H1 (cell line): ENCODE measurements at regions not wholly inside any gene's neighbourhood (a gene's known extent, or its start where the extent isn't known, plus 50 kb on each side); places are given as distances from the start of the nearest gene placed in this dataset.

Experiments
- CTCF ChIA-PET: fragments of 300-600 bp; sonication (Branson Sonifier 250); formaldehyde crosslinking; loops from one replicate; lab custom pipeline; 2021; ENCODE audit not compliant: partially characterized antibody; lab: Charles Lee
- POLR2A ChIA-PET: fragments of 300-600 bp; sonication (Branson Sonifier 250); formaldehyde crosslinking; loops from one replicate; lab custom pipeline; 2021; ENCODE audit warnings: inconsistent platforms; ENCODE audit not compliant: partially characterized antibody; lab: Charles Lee
- DNase-seq, 2 experiments: peaks; one replicate each; pipeline versions ENCODE4 v3.0.0 to v3.0.0-alpha.2; 2010 to 2022; ENCODE audit warnings: low spot score in 2 of 2, low read depth in 1 of 2, mixed read lengths in 1 of 2
- FAIRE-seq: peaks from 2 replicates; lab custom pipeline; 2011; peaks lifted over from hg19 to GRCh38; lab: Jason Lieb, UNC
- H2AFZ ChIP-seq: 2 replicates; pipeline ENCODE4 v1.8.1; 2012; ENCODE audit warnings: low read length, inconsistent platforms
- H2AK5ac ChIP-seq: 2 replicates; pipeline ENCODE4 v1.6.1; 2013; ENCODE audit warnings: low read depth, low read length
- H2BK120ac ChIP-seq: replicated peaks from 2 replicates; pipeline ENCODE3; 2013; ENCODE audit warnings: low read depth, low read length, inconsistent platforms
- H2BK12ac ChIP-seq: 2 replicates; pipeline ENCODE4 v1.6.1; 2013; ENCODE audit warnings: low read depth, low read length
- H2BK15ac ChIP-seq: 2 replicates; pipeline ENCODE4 v1.6.1; 2013; ENCODE audit warnings: low read length
- H2BK20ac ChIP-seq: 2 replicates; pipeline ENCODE4 v1.6.1; 2013; ENCODE audit warnings: low read length
- H2BK5ac ChIP-seq: 2 replicates; pipeline ENCODE4 v1.6.1; 2013; ENCODE audit warnings: low read depth, low read length
- H3K14ac ChIP-seq: 2 replicates; pipeline ENCODE4 v1.6.1; 2013; ENCODE audit warnings: inconsistent platforms; ENCODE audit not compliant: insufficient read length
- H3K18ac ChIP-seq: 2 replicates; pipeline ENCODE4 v1.6.1; 2013; ENCODE audit warnings: low read length; ENCODE audit errors: extremely low read depth
- H3K23ac ChIP-seq: 2 replicates; pipeline ENCODE4 v1.6.1; 2013; ENCODE audit warnings: inconsistent platforms; ENCODE audit not compliant: insufficient read length
- H3K23me2 ChIP-seq: 2 replicates; pipeline ENCODE4 v1.6.1; 2013; ENCODE audit warnings: low read depth, low read length
- H3K27ac ChIP-seq: 2 replicates; pipeline ENCODE4 v1.6.1; 2011; ENCODE audit warnings: low read depth, low read length, inconsistent platforms
- H3K27me3 ChIP-seq, 4 experiments: replicated peaks in 1 of 4; 1 replicate in 1 of 4; 2 replicates in 3 of 4; pipeline versions ENCODE4 v1.6.1 to v1.8.1; 2011 to 2013; ENCODE audit warnings: low read length in 3 of 4, mild to moderate bottlenecking in 3 of 4, inconsistent platforms in 2 of 4, mixed read lengths in 2 of 4, moderate library complexity in 1 of 4; ENCODE audit not compliant: control insufficient read depth in 3 of 4, insufficient read depth in 3 of 4; ENCODE audit errors: extremely low read depth in 1 of 4
- H3K36me3 ChIP-seq, 4 experiments: 2 replicates each; pipeline versions ENCODE4 v1.6.1 to v1.8.1; 2011 to 2013; ENCODE audit warnings: mild to moderate bottlenecking in 4 of 4, low read length in 3 of 4, moderate library complexity in 2 of 4, control low read depth in 1 of 4, inconsistent platforms in 1 of 4; ENCODE audit not compliant: insufficient read depth in 4 of 4, control insufficient read depth in 2 of 4
- H3K4ac ChIP-seq: replicated peaks from 2 replicates; pipeline ENCODE3; 2013; ENCODE audit warnings: low read length, low read depth, mixed read lengths, inconsistent platforms; ENCODE audit not compliant: insufficient read length
- H3K4me1 ChIP-seq, 4 experiments: replicated peaks in 1 of 4; 1 replicate in 1 of 4; 2 replicates in 3 of 4; pipeline versions ENCODE4 v1.6.1 to v1.8.1; 2011 to 2013; ENCODE audit warnings: low read length in 3 of 4, inconsistent platforms in 2 of 4, mixed read lengths in 1 of 4; ENCODE audit not compliant: insufficient read depth in 4 of 4, control insufficient read depth in 3 of 4
- H3K4me2 ChIP-seq, 2 experiments: 2 replicates each; pipeline versions ENCODE4 v1.6.1 to v1.8.1; 2011 to 2013; ENCODE audit warnings: low read depth in 2 of 2, low read length in 2 of 2, control low read depth in 1 of 2, inconsistent platforms in 1 of 2, mild to moderate bottlenecking in 1 of 2; ENCODE audit not compliant: insufficient read depth in 1 of 2
- H3K4me3 ChIP-seq, 4 experiments: fragments of 200-600, 300-600 bp in 1 of 4; sonication (generic), shearing (Covaris generic), sonication (Bioruptor Twin) in 1 of 4; 2 replicates each; pipeline versions ENCODE4 v1.5.1 to v1.8.1; 2011 to 2016; ENCODE audit warnings: low read length in 4 of 4, low read depth in 3 of 4, control low read depth in 2 of 4, inconsistent platforms in 2 of 4, mild to moderate bottlenecking in 2 of 4, mixed read lengths in 1 of 4, moderate library complexity in 1 of 4; ENCODE audit not compliant: insufficient read depth in 2 of 4; ENCODE audit errors: extremely low read depth in 1 of 4
- H3K56ac ChIP-seq: replicated peaks from 2 replicates; pipeline ENCODE3; 2013; ENCODE audit warnings: low read depth, mild to moderate bottlenecking, mixed read lengths, low read length, inconsistent platforms; ENCODE audit not compliant: insufficient read length
- H3K79me1 ChIP-seq: 2 replicates; pipeline ENCODE4 v1.6.1; 2013; ENCODE audit warnings: low read depth, low read length, control low read depth
- H3K79me2 ChIP-seq, 2 experiments: 2 replicates each; pipeline versions ENCODE4 v1.6.1 to v1.8.1; 2012 to 2013; ENCODE audit warnings: low read length in 2 of 2, mild to moderate bottlenecking in 2 of 2, inconsistent platforms in 1 of 2; ENCODE audit not compliant: insufficient read depth in 2 of 2, control insufficient read depth in 1 of 2
- H3K9ac ChIP-seq, 4 experiments: replicated peaks in 1 of 4; 1 replicate in 1 of 4; 2 replicates in 3 of 4; pipeline versions ENCODE4 v1.6.1 to v1.8.1; 2011 to 2013; ENCODE audit warnings: low read depth in 3 of 4, low read length in 3 of 4, control low read depth in 2 of 4, mild to moderate bottlenecking in 2 of 4, moderate library complexity in 2 of 4, inconsistent platforms in 1 of 4; ENCODE audit errors: extremely low read depth in 1 of 4
- H3K9me3 ChIP-seq, 2 experiments: 2 replicates each; pipeline versions ENCODE4 v1.6.1 to v1.8.1; 2012 to 2013; ENCODE audit warnings: mild to moderate bottlenecking in 2 of 2, moderate library complexity in 2 of 2, control low read depth in 1 of 2, inconsistent platforms in 1 of 2, low read depth in 1 of 2, low read length in 1 of 2, mixed read lengths in 1 of 2; ENCODE audit not compliant: insufficient read depth in 2 of 2
- H4K20me1 ChIP-seq, 2 experiments: replicated peaks in 1 of 2; 2 replicates each; pipeline versions ENCODE3 to v1.8.1; 2011 to 2013; ENCODE audit warnings: inconsistent platforms in 2 of 2, low read length in 2 of 2, mild to moderate bottlenecking in 1 of 2; ENCODE audit not compliant: insufficient read depth in 2 of 2, control insufficient read depth in 1 of 2
- H4K5ac ChIP-seq: 2 replicates; pipeline ENCODE4 v1.6.1; 2013; ENCODE audit warnings: low read length, low read depth, mixed read lengths, inconsistent platforms; ENCODE audit not compliant: insufficient read length
- H4K8ac ChIP-seq: 2 replicates; pipeline ENCODE4 v1.8.0; 2013; ENCODE audit warnings: mild to moderate bottlenecking, moderate library complexity, low read length, inconsistent platforms; ENCODE audit not compliant: insufficient read depth; ENCODE audit errors: extremely low read depth
- H4K91ac ChIP-seq: replicated peaks from 2 replicates; pipeline ENCODE3; 2013; ENCODE audit warnings: low read length, mixed read lengths, inconsistent platforms; ENCODE audit not compliant: insufficient read length
- HDAC2 ChIP-seq, 2 experiments: fragments of 300-600 bp in 1 of 2; sonication (generic) in 1 of 2; IDR thresholded peaks; 2 replicates each; pipeline ENCODE4 v1.6.1; 2011 to 2012; ENCODE audit warnings: low read depth in 2 of 2, low read length in 2 of 2, mild to moderate bottlenecking in 2 of 2, moderate library complexity in 2 of 2, borderline replicate concordance in 1 of 2, inconsistent platforms in 1 of 2
- KDM4A ChIP-seq: IDR thresholded peaks from one replicate; pipeline ENCODE4 v1.7.1; 2012; ENCODE audit warnings: low read depth, mild to moderate bottlenecking, moderate library complexity, low read length, inconsistent platforms; ENCODE audit not compliant: severe bottlenecking
- NRF1 ChIP-seq: IDR thresholded peaks from 2 replicates; pipeline ENCODE4 v1.6.1; 2011; ENCODE audit warnings: mild to moderate bottlenecking, low read depth, low read length, improper control_type of control experiment
- TEAD4 ChIP-seq: IDR thresholded peaks from 2 replicates; pipeline ENCODE4 v1.6.1; 2012; ENCODE audit warnings: low read depth, low read length, inconsistent platforms, mixed read lengths
- WGBS, 2 experiments: shearing (Covaris generic) in 1 of 2; methylation state at CpG; one replicate each; pipeline versions ENCODE4 v1.1.6 to v1.1.7; 2013 to 2015; ENCODE audit warnings: low lambda C conversion rate in 2 of 2, mixed read lengths in 2 of 2, inconsistent platforms in 1 of 2, low coverage in 1 of 2, missing lambda C conversion rate in 1 of 2; ENCODE audit not compliant: insufficient replicate concordance in 2 of 2, insufficient coverage in 1 of 2, insufficient read length in 1 of 2; ENCODE audit errors: extremely low coverage in 1 of 2, missing lambda C conversion rate in 1 of 2; 5-methylcytosine and 5-hydroxymethylcytosine counted together

GRCh38 chr9:32877103-32877502, 93.8 kb downstream of the TMEM215 start:
- FAIRE-seq (no peak), DNase-seq (no peak)
- H3K27ac ChIP-seq = no peak overlapping the region
- H3K4ac ChIP-seq = no peak overlapping the region
- no peak overlapping the region for H3K9ac ChIP-seq
- no peak overlapping the region for H4K91ac ChIP-seq
- WGBS, 2 experiments = 91% methylated on average over 3 of the region's 3 CpGs; no CpG with 5 or more reads in 1 of the 2 experiments
- H3K79me1 ChIP-seq = no peaks in the 10 kb centered on the region
- H2AFZ ChIP-seq = no peak overlapping the region
- no peaks in the 10 kb centered on the region for H3K9me3 ChIP-seq
- no peak overlapping the region for H3K4me2 ChIP-seq
- H2BK15ac ChIP-seq = no peak overlapping the region
- H2BK12ac ChIP-seq = no peak overlapping the region
- no peaks in the 10 kb centered on the region for H3K36me3 ChIP-seq
- no peak overlapping the region for H2BK120ac ChIP-seq
- CTCF ChIA-PET = interaction anchor here (0.7 to 1.5 kb wide), 2 partner anchors 13 to 91 kb away, joined by 3 read pairs; no protein-coding TSS in a partner anchor
- H4K5ac ChIP-seq = no peak overlapping the region
- no peak overlapping the region for H3K14ac ChIP-seq
- no peaks in the 10 kb centered on the region for H3K23me2 ChIP-seq
- POLR2A ChIA-PET = no interaction called here
- H3K4me1 ChIP-seq = peaks cover 0 to 4% (median 2%) of the 10 kb centered on the region in 4 experiments; a peak in 2 of 7 replicates
- no peaks in the 10 kb centered on the region for H3K79me2 ChIP-seq
- H3K4me3 ChIP-seq = no peak overlapping the region
- TF ChIP-seq TEAD4 (no peak), KDM4A (no peak), NRF1 (no peak), HDAC2 (IDR thresholded peaks at IDR 0.05; ENCODE audit: borderline replicate concordance in 1 of 2, low read depth in 2 of 2, low read length in 2 of 2) (no peak)
- no peak overlapping the region for H3K56ac ChIP-seq
- no peak overlapping the region for H3K18ac ChIP-seq
- H2AK5ac ChIP-seq = no peak overlapping the region
- H2BK20ac ChIP-seq = no peak overlapping the region
- H3K27me3 ChIP-seq = no peaks in the 10 kb centered on the region
- no peak overlapping the region for H4K8ac ChIP-seq
- H4K20me1 ChIP-seq = no peaks in the 10 kb centered on the region
- no peak overlapping the region for H2BK5ac ChIP-seq
- H3K23ac ChIP-seq = no peak overlapping the region
